ENCODE measurements at regions not wholly inside any gene's neighbourhood (a gene's known extent, or its start where the extent isn't known, plus 50 kb on each side); places are given as distances from the start of the nearest gene placed in this dataset.
"Not testable (repeated sequence)": the region's sequence is repeated elsewhere in the genome, so short reads cannot be mapped to it uniquely, and the experiment has no call there.

DNA sequence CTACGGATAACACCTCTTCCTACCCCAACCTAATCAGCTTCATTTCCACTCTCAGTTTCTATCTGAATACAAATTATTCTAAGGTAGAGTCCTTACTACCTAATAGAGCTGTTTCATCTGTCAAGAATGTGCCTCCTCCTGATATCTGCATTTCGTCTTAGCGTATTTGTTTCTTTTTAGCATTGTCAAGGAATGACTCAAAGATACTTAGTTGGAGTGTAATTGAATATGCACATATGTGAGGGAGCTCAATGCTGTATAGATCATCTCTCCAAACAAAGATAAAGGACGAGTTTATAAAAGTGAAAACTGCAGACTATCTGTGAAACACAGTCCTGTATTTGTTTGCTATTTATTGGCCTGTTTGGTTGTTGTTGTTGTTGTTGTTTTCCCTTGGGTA, 2059.4 kb upstream of the CELF4 start:
- FAIRE-seq (no peak), DNase-seq (ENCODE audit: insufficient read length, low spot score) (no peak)

DNA sequence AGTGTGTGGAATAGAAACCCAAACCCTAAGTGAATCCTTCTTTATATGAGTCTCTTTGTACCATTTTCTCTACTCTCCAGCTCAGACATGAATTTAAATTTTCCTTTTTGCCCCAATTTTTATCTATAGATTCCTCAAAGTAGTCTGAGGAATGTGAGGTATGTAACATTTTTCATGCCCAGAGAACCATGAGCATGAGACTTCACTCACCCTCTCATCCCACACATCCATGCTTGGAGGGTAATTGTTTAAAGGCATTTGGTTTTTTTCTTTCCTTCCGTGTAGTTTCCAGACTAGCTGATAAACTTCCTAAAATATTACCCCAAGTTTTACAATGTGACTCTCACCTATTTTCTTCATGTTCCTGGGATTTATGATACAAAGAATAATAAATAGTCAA, 2056.8 kb upstream of the CELF4 start:
- DNase-seq (ENCODE audit: insufficient read length, low spot score) = no peak
- no peak for FAIRE-seq

DNA sequence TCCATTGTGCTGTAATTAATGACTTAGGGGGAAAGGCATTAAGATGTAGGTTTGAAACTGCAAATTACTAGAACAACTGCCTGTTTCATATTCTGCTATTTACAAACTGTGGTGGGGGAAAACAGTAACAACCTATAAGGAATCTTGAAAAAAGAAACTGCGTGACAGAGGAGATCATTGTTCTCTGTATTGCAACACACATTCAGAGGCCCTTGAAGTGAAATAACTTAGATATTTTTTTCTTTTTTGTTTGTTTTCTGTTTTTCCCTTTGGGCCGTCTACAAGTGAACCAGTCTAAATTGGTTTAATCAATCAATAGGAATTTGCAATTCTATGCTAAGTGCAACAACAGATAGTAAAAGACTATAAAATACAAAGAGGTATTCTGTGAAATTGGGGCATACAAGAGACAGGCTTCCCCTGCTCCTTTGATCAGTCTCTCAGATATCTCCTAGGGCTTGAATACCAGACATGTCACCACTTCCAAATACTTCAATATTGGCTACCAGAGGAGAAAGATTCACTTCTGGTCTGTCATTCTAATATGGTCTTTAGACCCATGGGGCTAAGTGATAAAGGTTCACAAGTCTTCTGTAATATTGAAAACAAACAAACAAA, 2055.1 kb upstream of the CELF4 start:
- FAIRE-seq (no peak), DNase-seq (ENCODE audit: insufficient read length, low spot score) (no peak)

GRCh38 chr18:39618265-39619003, 2052.8 kb upstream of the CELF4 start:
- DNase-seq (ENCODE audit: insufficient read length, low spot score) (no peak), FAIRE-seq (no peak)

- FAIRE-seq (no peak), DNase-seq (ENCODE audit: insufficient read length, low spot score) (no peak)
Measured at GRCh38 chr18:39611381-39612100, 2045.9 kb upstream of the CELF4 start.

GRCh38 chr18:39607034-39607433, 2041.4 kb upstream of the CELF4 start:
- FAIRE-seq (no peak), DNase-seq (ENCODE audit: insufficient read length, low spot score) (no peak)

DNA sequence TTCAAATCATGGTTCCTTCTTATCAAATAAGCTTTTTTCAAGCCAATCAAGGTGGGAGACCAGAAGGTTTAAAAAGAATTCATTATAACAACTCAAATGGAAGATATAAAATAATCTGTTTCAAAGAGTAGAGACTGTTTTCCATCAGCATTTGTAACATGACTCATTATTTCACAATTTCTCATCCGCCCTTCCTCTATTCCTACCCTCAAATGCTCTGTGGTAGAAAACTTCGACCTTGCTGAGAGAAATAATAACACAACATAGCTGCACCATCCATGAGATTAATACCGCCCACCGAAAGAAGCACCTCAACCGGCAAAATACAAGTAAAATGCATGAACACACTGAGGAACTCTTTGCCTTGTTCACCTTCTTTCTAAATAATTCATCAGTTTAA, 2039.2 kb upstream of the CELF4 start:
- FAIRE-seq (no peak), DNase-seq (ENCODE audit: insufficient read length, low spot score) (no peak)

DNA sequence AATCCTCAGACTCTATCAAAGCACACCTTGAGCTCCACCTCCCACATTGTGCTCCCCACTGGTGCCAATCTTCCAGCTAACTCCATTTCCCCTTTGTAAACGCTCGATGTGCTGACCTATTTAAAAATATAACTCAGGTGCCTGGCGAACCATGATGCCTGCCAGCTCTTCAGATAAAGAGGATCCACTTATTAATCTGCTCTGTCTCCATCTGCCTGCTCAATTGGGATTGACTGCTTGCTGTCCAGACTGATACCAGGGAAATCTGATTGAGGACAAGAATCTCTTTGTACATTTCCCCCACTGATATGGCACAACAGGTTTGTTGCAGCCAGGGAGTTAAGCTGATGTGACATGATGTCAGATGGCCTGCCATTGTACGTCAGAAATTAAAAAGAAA, 2036.5 kb upstream of the CELF4 start:
- DNase-seq (ENCODE audit: insufficient read length, low spot score) = no peak
- FAIRE-seq = no peak

DNA sequence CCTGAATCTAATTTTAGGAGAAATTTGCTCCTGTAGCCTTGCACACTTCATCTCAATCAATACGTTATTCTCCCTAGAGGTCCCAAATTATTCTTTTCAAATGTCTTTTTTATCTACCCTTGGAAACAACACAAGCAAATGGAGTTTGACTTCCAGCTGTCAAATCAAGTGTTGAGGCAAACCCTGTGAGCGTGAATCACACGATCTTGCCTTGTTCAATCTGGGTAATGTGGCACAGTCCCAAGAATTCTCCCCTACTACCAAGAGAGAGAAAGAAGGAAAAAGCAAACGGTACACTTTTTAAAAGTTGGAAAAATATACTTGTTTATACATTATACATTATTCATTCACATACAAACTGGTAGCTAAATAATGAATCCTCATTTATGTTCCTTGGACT, 2035.3 kb upstream of the CELF4 start:
- no peak for FAIRE-seq
- DNase-seq (ENCODE audit: insufficient read length, low spot score) = no peak

DNA sequence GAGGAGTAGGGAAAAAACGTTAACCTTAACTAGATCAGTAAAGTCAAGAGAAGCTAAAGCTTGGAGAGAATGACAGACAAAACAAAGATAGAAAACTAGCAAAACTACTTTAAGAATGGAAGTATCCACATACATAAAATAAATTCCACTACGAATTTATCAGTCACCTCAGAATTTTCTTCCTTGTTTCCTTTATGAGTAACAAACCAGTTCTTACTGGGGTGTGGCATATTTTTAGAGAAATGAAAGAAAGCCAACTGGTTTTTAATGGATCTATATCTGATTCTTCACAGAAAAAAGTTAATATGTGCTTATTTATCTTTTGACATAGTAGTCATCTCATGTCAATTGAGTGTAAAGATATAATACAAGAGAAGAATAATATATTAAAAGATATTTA, 2033.7 kb upstream of the CELF4 start:
- DNase-seq (ENCODE audit: insufficient read length, low spot score) (no peak), FAIRE-seq (no peak)

- DNase-seq (ENCODE audit: insufficient read length, low spot score) = no peak
- FAIRE-seq = no peak
Measured at GRCh38 chr18:39596891-39597290, 2031.3 kb upstream of the CELF4 start.

DNA sequence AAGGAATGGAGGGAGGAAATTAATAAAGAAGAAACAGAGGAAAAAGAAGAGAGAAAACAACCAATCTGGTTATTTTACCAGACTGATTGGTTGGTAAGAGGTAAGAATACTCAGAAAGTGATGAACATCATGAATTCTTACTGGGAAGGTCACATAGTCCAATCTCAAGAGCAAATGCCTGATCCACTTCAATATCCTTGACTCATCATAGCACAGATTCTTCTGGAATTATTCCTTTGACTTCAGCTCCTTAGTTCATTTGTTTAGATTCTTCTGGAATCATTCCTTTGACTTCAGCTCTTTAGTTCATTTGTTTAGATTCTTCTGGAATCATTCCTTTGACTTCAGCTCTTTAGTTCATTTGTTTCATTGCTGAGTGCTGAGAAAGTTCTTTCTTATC, 2030.6 kb upstream of the CELF4 start:
- DNase-seq (ENCODE audit: insufficient read length, low spot score) (no peak), FAIRE-seq (no peak)

GRCh38 chr18:39594206-39594605, 2028.6 kb upstream of the CELF4 start:
- FAIRE-seq (no peak), DNase-seq (ENCODE audit: insufficient read length, low spot score) (no peak)

- DNase-seq (ENCODE audit: insufficient read length, low spot score) (no peak), FAIRE-seq (no peak)
Measured at GRCh38 chr18:39591649-39592048, 2026.1 kb upstream of the CELF4 start.

- no peak for FAIRE-seq
- DNase-seq (ENCODE audit: insufficient read length, low spot score) = no peak
Measured at GRCh38 chr18:39589496-39589895, 2023.9 kb upstream of the CELF4 start.

DNA sequence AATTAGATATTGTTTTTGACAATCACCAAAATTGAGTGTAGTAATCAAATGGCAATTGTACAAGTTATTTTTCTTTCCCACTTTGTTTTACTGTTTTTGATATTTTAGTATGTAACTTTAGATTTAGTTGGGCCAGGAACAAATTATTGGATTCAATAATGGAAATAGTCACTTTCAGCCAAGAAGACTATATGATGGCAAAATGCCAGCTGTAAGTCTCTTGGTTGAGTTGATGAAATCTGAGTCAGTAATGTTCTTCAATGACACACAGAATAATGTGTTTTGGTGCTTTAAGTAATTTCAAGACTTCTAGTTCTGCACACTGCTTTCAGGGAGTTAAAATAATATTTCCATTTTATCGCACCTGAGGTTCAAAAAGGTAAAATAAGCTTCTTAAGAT, 2022.0 kb upstream of the CELF4 start:
- FAIRE-seq (no peak), DNase-seq (ENCODE audit: insufficient read length, low spot score) (no peak)

DNA sequence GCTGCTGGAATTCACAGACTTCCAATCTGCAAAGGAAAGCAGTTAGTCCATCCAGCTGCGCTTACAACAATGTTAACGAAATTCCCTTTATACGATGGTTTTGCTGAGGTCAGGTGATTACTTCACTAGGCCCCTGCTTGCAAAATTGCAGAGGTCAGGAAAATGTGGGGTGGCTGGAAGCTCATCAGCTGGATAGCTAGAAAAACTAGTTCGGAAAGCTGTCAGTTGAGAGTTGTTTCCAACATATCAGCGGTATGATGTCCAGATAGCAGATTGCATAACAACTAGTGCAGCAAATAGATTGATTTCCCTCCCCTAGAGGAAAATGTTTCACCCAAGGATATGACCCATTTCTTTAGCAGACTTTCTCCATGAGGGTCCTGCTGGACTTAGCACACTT, 2021.1 kb upstream of the CELF4 start:
- no peak for DNase-seq (ENCODE audit: insufficient read length, low spot score)
- FAIRE-seq = no peak

DNA sequence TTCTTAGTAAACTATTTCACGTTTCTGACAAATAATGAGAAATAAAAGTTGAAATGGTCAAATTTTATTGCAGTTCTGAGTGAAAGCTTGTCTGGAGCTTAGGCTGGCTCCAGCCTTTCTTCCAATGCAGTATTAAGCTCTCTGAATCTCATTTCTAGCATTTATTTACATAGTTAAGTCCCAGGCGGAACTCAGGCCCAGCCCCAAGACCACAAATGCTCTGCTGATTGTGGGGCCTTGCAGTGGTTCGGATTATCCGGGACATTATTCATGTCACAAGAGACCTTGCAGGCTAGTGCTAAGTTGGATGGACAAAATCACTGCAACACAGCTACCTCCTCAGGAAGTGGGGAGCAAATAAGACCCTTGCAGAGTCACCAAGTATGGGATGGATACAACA, 2009.3 kb upstream of the CELF4 start:
- FAIRE-seq = no peak
- DNase-seq (ENCODE audit: insufficient read length, low spot score) = no peak

DNA sequence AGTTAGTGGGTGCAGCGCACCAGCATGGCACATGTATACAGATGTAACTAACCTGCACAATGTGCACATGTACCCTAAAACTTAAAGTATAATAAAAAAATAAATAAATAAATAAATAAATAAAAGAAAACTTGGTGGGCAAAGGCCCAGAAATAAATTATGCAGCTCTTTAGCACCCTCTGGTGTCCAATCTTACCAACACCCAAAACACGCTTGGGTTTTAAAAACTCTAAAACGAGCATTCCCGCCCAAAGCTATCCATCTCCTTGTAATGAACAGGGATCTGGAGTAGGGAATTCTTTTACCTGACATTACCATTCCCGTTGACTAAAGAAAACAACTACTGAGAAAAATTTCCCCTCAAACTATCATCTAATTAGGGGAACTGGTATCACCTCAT, 2005.9 kb upstream of the CELF4 start:
- DNase-seq (ENCODE audit: insufficient read length, low spot score) (peak; percentile 4), FAIRE-seq (no peak)

- FAIRE-seq; DNase-seq (ENCODE audit: insufficient read length, low spot score): not testable (repeated sequence)
Measured at GRCh38 chr18:39565551-39566230, 2000.1 kb upstream of the CELF4 start.

- FAIRE-seq (no peak), DNase-seq (ENCODE audit: insufficient read length, low spot score) (no peak)
Measured at GRCh38 chr18:39564716-39565115, 1999.1 kb upstream of the CELF4 start.
